Neuronal stem cell (in vitro differentiated cells): ENCODE measurements at regions not wholly inside any gene's neighbourhood (a gene's known extent, or its start where the extent isn't known, plus 50 kb on each side); places are given as distances from the start of the nearest gene placed in this dataset.

Experiments used
- DNase-seq: peaks from one replicate; pipeline ENCODE4 v3.0.0-alpha.2; 2013; ENCODE audit warnings: low spot score
- H2AFZ ChIP-seq: one replicate; pipeline ENCODE4 v1.6.1; 2013; ENCODE audit warnings: mild to moderate bottlenecking, low read length, inconsistent platforms
- H2AK5ac ChIP-seq: 2 replicates; pipeline ENCODE4 v1.6.1; 2013; ENCODE audit warnings: low read depth, mild to moderate bottlenecking, inconsistent platforms, low read length, moderate library complexity, mixed read lengths
- H2BK120ac ChIP-seq: 2 replicates; pipeline ENCODE4 v1.6.1; 2013; ENCODE audit warnings: low read depth, mild to moderate bottlenecking, inconsistent platforms, low read length, moderate library complexity, mixed read lengths
- H2BK12ac ChIP-seq: one replicate; pipeline ENCODE4 v1.6.1; 2013; ENCODE audit warnings: low read length, inconsistent platforms
- H2BK15ac ChIP-seq: 2 replicates; pipeline ENCODE4 v1.6.1; 2013; ENCODE audit warnings: mild to moderate bottlenecking, low read length, inconsistent platforms, mixed read lengths
- H2BK5ac ChIP-seq: one replicate; pipeline ENCODE4 v1.6.1; 2013; ENCODE audit warnings: inconsistent platforms, mild to moderate bottlenecking, low read length, moderate library complexity
- H3K14ac ChIP-seq: one replicate; pipeline ENCODE4 v1.6.1; 2013; ENCODE audit warnings: low read length, inconsistent platforms
- H3K18ac ChIP-seq: 2 replicates; pipeline ENCODE4 v1.6.1; 2013; ENCODE audit warnings: low read length, inconsistent platforms
- H3K23ac ChIP-seq: 2 replicates; pipeline ENCODE4 v1.6.1; 2013; ENCODE audit warnings: low read depth, mild to moderate bottlenecking, mixed read lengths, low read length, inconsistent platforms; ENCODE audit not compliant: poor library complexity
- H3K27ac ChIP-seq: replicated peaks from 3 replicates; pipeline ENCODE4 v1.5.1; 2013; ENCODE audit warnings: low read length, inconsistent platforms
- H3K27me3 ChIP-seq, 3 experiments: 2 replicates each; pipeline ENCODE4 v1.6.1; 2013; ENCODE audit warnings: low read length in 3 of 3, mild to moderate bottlenecking in 2 of 3, inconsistent platforms in 1 of 3, low read depth in 1 of 3, mixed read lengths in 1 of 3, moderate library complexity in 1 of 3; ENCODE audit not compliant: control insufficient read depth in 3 of 3, insufficient read depth in 3 of 3
- H3K36me3 ChIP-seq, 2 donors: replicated peaks in 1 of 2; 2 replicates each; pipeline ENCODE4 v1.6.1; 2013; ENCODE audit warnings: low read length in 2 of 2; ENCODE audit not compliant: control insufficient read depth in 2 of 2, insufficient read depth in 2 of 2
- H3K4ac ChIP-seq: 2 replicates; pipeline ENCODE4 v1.6.1; 2013; ENCODE audit warnings: inconsistent platforms, mild to moderate bottlenecking, low read length, moderate library complexity
- H3K4me1 ChIP-seq, 2 donors: 1 replicate in 1 of 2; 2 replicates in 1 of 2; pipeline ENCODE4 v1.6.1; 2013; ENCODE audit warnings: low read length in 2 of 2, low read depth in 1 of 2; ENCODE audit not compliant: control insufficient read depth in 2 of 2, insufficient read depth in 1 of 2
- H3K4me2 ChIP-seq: one replicate; pipeline ENCODE4 v1.6.1; 2013; ENCODE audit warnings: mild to moderate bottlenecking, low read length, inconsistent platforms; ENCODE audit not compliant: insufficient read depth, poor library complexity, severe bottlenecking
- H3K4me3 ChIP-seq, 2 donors: 2 replicates each; pipeline ENCODE4 v1.5.1; 2013; ENCODE audit warnings: low read length in 2 of 2, mild to moderate bottlenecking in 2 of 2, inconsistent platforms in 1 of 2, moderate library complexity in 1 of 2
- H3K79me1 ChIP-seq: one replicate; pipeline ENCODE4 v1.6.1; 2013; ENCODE audit warnings: low read depth, mild to moderate bottlenecking, inconsistent platforms, low read length, moderate library complexity
- H3K9ac ChIP-seq: one replicate; pipeline ENCODE4 v1.6.1; 2013; ENCODE audit warnings: mild to moderate bottlenecking, low read depth, low read length, inconsistent platforms; ENCODE audit not compliant: poor library complexity
- H3K9me3 ChIP-seq, 2 donors: replicated peaks in 1 of 2; 2 replicates each; pipeline versions ENCODE3 to v1.6.1; 2013; ENCODE audit warnings: low read length in 2 of 2, mild to moderate bottlenecking in 2 of 2, inconsistent platforms in 1 of 2, low read depth in 1 of 2, mixed read lengths in 1 of 2, moderate library complexity in 1 of 2; ENCODE audit not compliant: control insufficient read depth in 2 of 2, insufficient read depth in 1 of 2
- H4K8ac ChIP-seq: one replicate; pipeline ENCODE4 v1.6.1; 2013; ENCODE audit warnings: low read depth, mild to moderate bottlenecking, inconsistent platforms, low read length, moderate library complexity
- H4K91ac ChIP-seq: one replicate; pipeline ENCODE4 v1.6.1; 2013; ENCODE audit warnings: low read length, low read depth, mild to moderate bottlenecking, inconsistent platforms; ENCODE audit not compliant: poor library complexity
- WGBS, 2 donors: extraction: QIAGEN DNeasy Blood & Tissue Kit; methylation state at CpG; one replicate each; pipeline ENCODE4 v1.1.7; 2013; ENCODE audit warnings: missing lambda C conversion rate in 2 of 2, mixed read lengths in 1 of 2; ENCODE audit not compliant: insufficient read length in 2 of 2, insufficient replicate concordance in 1 of 2; ENCODE audit errors: extremely low coverage in 2 of 2; 5-methylcytosine and 5-hydroxymethylcytosine counted together

- no peak overlapping the region for H2BK5ac ChIP-seq
- H3K18ac ChIP-seq, result no peak overlapping the region
- no peak overlapping the region for H4K91ac ChIP-seq
- H3K4me1 ChIP-seq, result no peaks in the 10 kb centered on the region
- no peak overlapping the region for H2AFZ ChIP-seq
- no peak overlapping the region for H2AK5ac ChIP-seq
- H2BK120ac ChIP-seq, result no peak overlapping the region
- no peak overlapping the region for H3K4me3 ChIP-seq
- DNase-seq, result no peak
- no peak overlapping the region for H2BK12ac ChIP-seq
- no peak overlapping the region for H3K4ac ChIP-seq
- no peak overlapping the region for H3K14ac ChIP-seq
- no peak overlapping the region for H2BK15ac ChIP-seq
- no peak overlapping the region for H3K23ac ChIP-seq
- no peak overlapping the region for H3K4me2 ChIP-seq
- no peak overlapping the region for H3K9ac ChIP-seq
- H3K27me3 ChIP-seq, result no peaks in the 10 kb centered on the region
- no peak overlapping the region for H4K8ac ChIP-seq
- no peak overlapping the region for H3K27ac ChIP-seq
- H3K79me1 ChIP-seq, result no peaks in the 10 kb centered on the region
- H3K36me3 ChIP-seq, result no peaks in the 10 kb centered on the region
- no peaks in the 10 kb centered on the region for H3K9me3 ChIP-seq
- WGBS, 2 donors, result no CpG with 5 or more reads among the region's 5 CpGs
These were observed 298.3 kb downstream of the RBM43 start for GRCh38 chr2:150963336-150963735.

- H4K91ac ChIP-seq, result no peak overlapping the region
- H2BK15ac ChIP-seq, result no peak overlapping the region
- H4K8ac ChIP-seq, result no peak overlapping the region
- H3K18ac ChIP-seq, result no peak overlapping the region
- H3K79me1 ChIP-seq, result no peaks in the 10 kb centered on the region
- H2AK5ac ChIP-seq, result no peak overlapping the region
- no peaks in the 10 kb centered on the region for H3K4me1 ChIP-seq
- no peak for DNase-seq
- no peak overlapping the region for H3K4ac ChIP-seq
- no peak overlapping the region for H2BK12ac ChIP-seq
- H2BK120ac ChIP-seq, result no peak overlapping the region
- no peak overlapping the region for H3K14ac ChIP-seq
- no CpG with 5 or more reads among the region's 10 CpGs for WGBS, 2 donors
- H2BK5ac ChIP-seq, result no peak overlapping the region
- H3K4me3 ChIP-seq, result no peak overlapping the region
- H3K36me3 ChIP-seq, result no peaks in the 10 kb centered on the region
- H3K4me2 ChIP-seq, result no peak overlapping the region
- H3K27ac ChIP-seq, result no peak overlapping the region
- no peaks in the 10 kb centered on the region for H3K27me3 ChIP-seq
- no peaks in the 10 kb centered on the region for H3K9me3 ChIP-seq
- no peak overlapping the region for H3K23ac ChIP-seq
- no peak overlapping the region for H2AFZ ChIP-seq
- H3K9ac ChIP-seq, result no peak overlapping the region
These were observed 306.4 kb downstream of the RBM43 start for GRCh38 chr2:150955231-150955630.

GRCh38 chr2:150946831-150947230, 314.8 kb downstream of the RBM43 start:
- H3K23ac ChIP-seq, result no peak overlapping the region
- no peak overlapping the region for H2BK5ac ChIP-seq
- DNase-seq, result no peak
- no peak overlapping the region for H4K8ac ChIP-seq
- no peak overlapping the region for H2BK120ac ChIP-seq
- H2AK5ac ChIP-seq, result no peak overlapping the region
- no peaks in the 10 kb centered on the region for H3K79me1 ChIP-seq
- H3K9me3 ChIP-seq, result no peaks in the 10 kb centered on the region
- no peaks in the 10 kb centered on the region for H3K36me3 ChIP-seq
- no peak overlapping the region for H2BK12ac ChIP-seq
- no peak overlapping the region for H3K9ac ChIP-seq
- H3K27me3 ChIP-seq, result no peaks in the 10 kb centered on the region
- H3K18ac ChIP-seq, result no peak overlapping the region
- H3K4me2 ChIP-seq, result no peak overlapping the region
- no peaks in the 10 kb centered on the region for H3K4me1 ChIP-seq
- H3K4ac ChIP-seq, result no peak overlapping the region
- no peak overlapping the region for H2BK15ac ChIP-seq
- H4K91ac ChIP-seq, result no peak overlapping the region
- no peak overlapping the region for H3K27ac ChIP-seq
- H2AFZ ChIP-seq, result no peak overlapping the region
- no peak overlapping the region for H3K4me3 ChIP-seq
- no peak overlapping the region for H3K14ac ChIP-seq

- no peak overlapping the region for H2BK5ac ChIP-seq
- no peak overlapping the region for H2AK5ac ChIP-seq
- H3K36me3 ChIP-seq, result no peaks in the 10 kb centered on the region
- no peak overlapping the region for H4K91ac ChIP-seq
- H4K8ac ChIP-seq, result no peak overlapping the region
- no peak overlapping the region for H3K27ac ChIP-seq
- H2BK12ac ChIP-seq, result no peak overlapping the region
- no peak overlapping the region for H3K14ac ChIP-seq
- no peaks in the 10 kb centered on the region for H3K4me1 ChIP-seq
- peaks cover 0 to 2% of the 10 kb centered on the region in 2 donors for H3K9me3 ChIP-seq
- no peak overlapping the region for H3K23ac ChIP-seq
- no CpG with 5 or more reads among the region's 1 CpG for WGBS, 2 donors
- no peak overlapping the region for H2BK15ac ChIP-seq
- no peak overlapping the region for H3K4me3 ChIP-seq
- H3K79me1 ChIP-seq, result no peaks in the 10 kb centered on the region
- H3K9ac ChIP-seq, result no peak overlapping the region
- H3K4ac ChIP-seq, result no peak overlapping the region
- H3K27me3 ChIP-seq, result no peaks in the 10 kb centered on the region
- no peak for DNase-seq
- no peak overlapping the region for H2BK120ac ChIP-seq
- H3K18ac ChIP-seq, result no peak overlapping the region
- no peak overlapping the region for H3K4me2 ChIP-seq
- H2AFZ ChIP-seq, result no peak overlapping the region
These were observed 317.3 kb downstream of the RBM43 start for GRCh38 chr2:150944315-150944714.
